Sigmoid colon (tissue), 6 donors: ENCODE measurements at regions not wholly inside any gene's neighbourhood (a gene's known extent, or its start where the extent isn't known, plus 50 kb on each side); places are given as distances from the start of the nearest gene placed in this dataset.

Experiments
- DNase-seq: peaks from one replicate; pipeline ENCODE4 v3.0.0-alpha.2; 2019
- H3K27ac ChIP-seq, 4 donors: fragments of 200-600 bp; sonication (generic); one replicate each; pipeline ENCODE4 v1.5.1; 2016 to 2019; ENCODE audit warnings: mild to moderate bottlenecking in 1 of 4
- H3K27me3 ChIP-seq, 3 donors: fragments of 200-600 bp; sonication (generic); one replicate each; pipeline ENCODE4 v1.5.1; 2019; ENCODE audit warnings: mild to moderate bottlenecking in 1 of 3
- H3K36me3 ChIP-seq, 4 donors: fragments of 200-600 bp; sonication (generic); one replicate each; pipeline ENCODE4 v1.5.1; 2016 to 2019
- H3K4me1 ChIP-seq, 4 donors: fragments of 200-600 bp; sonication (generic); one replicate each; pipeline ENCODE4 v1.5.1; 2017 to 2019
- H3K4me3 ChIP-seq, 4 donors: fragments of 200-600 bp; sonication (generic); one replicate each; pipeline ENCODE4 v1.5.1; 2017 to 2019; ENCODE audit warnings: mild to moderate bottlenecking in 2 of 4, moderate library complexity in 1 of 4
- H3K9me3 ChIP-seq, 4 donors: fragments of 200-600 bp in 3 of 4; sonication (generic) in 3 of 4; one replicate each; pipeline versions ENCODE4 v1.5.1 to v1.6.1; 2013 to 2019
- EP300 ChIP-seq, 4 donors: sonication (generic); formaldehyde crosslinking; IDR thresholded peaks; one replicate each; pipeline ENCODE4 v1.6.1; 2017; ENCODE audit warnings: antibody characterized with exemption in 4 of 4
- POLR2A ChIP-seq, 2 donors: fragments of 450-650 bp; IDR thresholded peaks; one replicate each; pipeline ENCODE4 v1.6.1; 2016; ENCODE audit warnings: antibody characterized with exemption in 2 of 2, mild to moderate bottlenecking in 2 of 2, moderate library complexity in 2 of 2
- POLR2AphosphoS5 ChIP-seq, 4 donors: sonication (generic); formaldehyde crosslinking; IDR thresholded peaks; one replicate each; pipeline ENCODE4 v1.6.1; 2017; ENCODE audit warnings: antibody characterized with exemption in 4 of 4
- WGBS, 2 donors: extraction: QIAGEN DNeasy Blood & Tissue Kit; methylation state at CpG; one replicate each; pipeline ENCODE4 v1.1.7; 2013; 5-methylcytosine and 5-hydroxymethylcytosine counted together
- intact Hi-C: fragments of 100-400 bp; cut with DNase I; formaldehyde crosslinking; loops from one replicate; pipeline ENCODE4 v1.15.1; 2023
- TF ChIP-seq, protein P1 (sequence below), 4 experiments: fragments of 450-650 bp in 3 of 4; fragments of 200-600 bp in 1 of 4; IDR thresholded peaks; one replicate each; pipeline ENCODE4 v1.5.1; 2016 to 2019; ENCODE audit warnings: antibody characterized with exemption in 4 of 4, mild to moderate bottlenecking in 3 of 4, moderate library complexity in 2 of 4
- donor health status: healthy with polysubstance abuse.
- donor health status: healthy.

GRCh38 chr13:53151336-53152056 is 122.9 kb downstream of the OLFM4 start:
- intact Hi-C loops: no loop called here
- Histone ChIP-seq H3K27ac (no peak overlapping the region), H3K27me3 (peaks cover 0 to 15% (median 0%) of the 10 kb centered on the region in 3 donors), H3K4me3 (no peak overlapping the region), H3K4me1 (no peaks in the 10 kb centered on the region), H3K36me3 (no peaks in the 10 kb centered on the region), H3K9me3 (no peaks in the 10 kb centered on the region)
- TF ChIP-seq, protein P1, sequence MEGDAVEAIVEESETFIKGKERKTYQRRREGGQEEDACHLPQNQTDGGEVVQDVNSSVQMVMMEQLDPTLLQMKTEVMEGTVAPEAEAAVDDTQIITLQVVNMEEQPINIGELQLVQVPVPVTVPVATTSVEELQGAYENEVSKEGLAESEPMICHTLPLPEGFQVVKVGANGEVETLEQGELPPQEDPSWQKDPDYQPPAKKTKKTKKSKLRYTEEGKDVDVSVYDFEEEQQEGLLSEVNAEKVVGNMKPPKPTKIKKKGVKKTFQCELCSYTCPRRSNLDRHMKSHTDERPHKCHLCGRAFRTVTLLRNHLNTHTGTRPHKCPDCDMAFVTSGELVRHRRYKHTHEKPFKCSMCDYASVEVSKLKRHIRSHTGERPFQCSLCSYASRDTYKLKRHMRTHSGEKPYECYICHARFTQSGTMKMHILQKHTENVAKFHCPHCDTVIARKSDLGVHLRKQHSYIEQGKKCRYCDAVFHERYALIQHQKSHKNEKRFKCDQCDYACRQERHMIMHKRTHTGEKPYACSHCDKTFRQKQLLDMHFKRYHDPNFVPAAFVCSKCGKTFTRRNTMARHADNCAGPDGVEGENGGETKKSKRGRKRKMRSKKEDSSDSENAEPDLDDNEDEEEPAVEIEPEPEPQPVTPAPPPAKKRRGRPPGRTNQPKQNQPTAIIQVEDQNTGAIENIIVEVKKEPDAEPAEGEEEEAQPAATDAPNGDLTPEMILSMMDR (IDR thresholded peaks at IDR 0.05): peak in 1 of 4 experiments; percentile 16
- no peak for TF ChIP-seq EP300 (IDR thresholded peaks at IDR 0.05)
- DNase-seq: no peak
- 23 to 29% methylated on average over 5 of the region's 5 CpGs for WGBS, 2 donors

GRCh38 chr13:53152057-53152421 is 123.4 kb downstream of the OLFM4 start:
- Histone ChIP-seq H3K27ac (no peak overlapping the region), H3K4me1 (no peaks in the 10 kb centered on the region), H3K4me3 (no peak overlapping the region), H3K9me3 (no peaks in the 10 kb centered on the region), H3K36me3 (no peaks in the 10 kb centered on the region), H3K27me3 (peaks cover 0 to 15% (median 0%) of the 10 kb centered on the region in 3 donors)
- WGBS, 2 donors: 19 to 22% methylated on average over 4 of the region's 4 CpGs
- intact Hi-C loops: no loop called here
- TF ChIP-seq EP300 (IDR thresholded peaks at IDR 0.05) (no peak), POLR2AphosphoS5 (IDR thresholded peaks at IDR 0.05) (no peak), POLR2A (IDR thresholded peaks at IDR 0.05) (no peak)
- TF ChIP-seq, protein P1 (IDR thresholded peaks at IDR 0.05): no peak
- DNase-seq: no peak

- Histone ChIP-seq H3K4me3 (no peak overlapping the region), H3K36me3 (no peaks in the 10 kb centered on the region), H3K9me3 (no peaks in the 10 kb centered on the region), H3K27ac (no peak overlapping the region), H3K4me1 (no peaks in the 10 kb centered on the region), H3K27me3 (peaks cover 0 to 3% (median 0%) of the 10 kb centered on the region in 3 donors)
- DNase-seq: no peak
- intact Hi-C loops: no loop called here
- WGBS, 2 donors: 88 to 92% methylated on average over 1 of the region's 1 CpG
- TF ChIP-seq EP300 (IDR thresholded peaks at IDR 0.05) (no peak), POLR2AphosphoS5 (IDR thresholded peaks at IDR 0.05) (no peak), POLR2A (IDR thresholded peaks at IDR 0.05) (no peak)
- TF ChIP-seq, protein P1 (IDR thresholded peaks at IDR 0.05): no peak
Observed at GRCh38 chr13:53158201-53158600, 129.6 kb downstream of the OLFM4 start.

- WGBS, 2 donors: 88 to 92% methylated on average over 1 of the region's 1 CpG
- Histone ChIP-seq H3K27me3 (no peaks in the 10 kb centered on the region), H3K4me3 (no peak overlapping the region), H3K4me1 (no peaks in the 10 kb centered on the region), H3K27ac (no peak overlapping the region), H3K9me3 (no peaks in the 10 kb centered on the region), H3K36me3 (no peaks in the 10 kb centered on the region)
- no peak for TF ChIP-seq POLR2A (IDR thresholded peaks at IDR 0.05)
- TF ChIP-seq, protein P1 (IDR thresholded peaks at IDR 0.05): no peak
- TF ChIP-seq EP300 (IDR thresholded peaks at IDR 0.05): no peak
- no peak for TF ChIP-seq POLR2AphosphoS5 (IDR thresholded peaks at IDR 0.05)
- DNase-seq: no peak
- intact Hi-C loops: no loop called here
Observed at GRCh38 chr13:53159431-53159830, 130.8 kb downstream of the OLFM4 start.

GRCh38 chr13:53160211-53160610 is 131.6 kb downstream of the OLFM4 start:
- Histone ChIP-seq H3K4me1 (no peaks in the 10 kb centered on the region), H3K9me3 (no peaks in the 10 kb centered on the region), H3K4me3 (no peak overlapping the region), H3K27me3 (no peaks in the 10 kb centered on the region), H3K36me3 (no peaks in the 10 kb centered on the region), H3K27ac (no peak overlapping the region)
- intact Hi-C loops: no loop called here
- DNase-seq: no peak
- TF ChIP-seq POLR2A (IDR thresholded peaks at IDR 0.05) (no peak), EP300 (IDR thresholded peaks at IDR 0.05) (no peak), POLR2AphosphoS5 (IDR thresholded peaks at IDR 0.05) (no peak)
- TF ChIP-seq, protein P1 (IDR thresholded peaks at IDR 0.05): no peak
- 87 to 89% methylated on average over 7 of the region's 7 CpGs for WGBS, 2 donors
